GM12872 (cell line): ENCODE measurements at regions not wholly inside any gene's neighbourhood (a gene's known extent, or its start where the extent isn't known, plus 50 kb on each side); places are given as distances from the start of the nearest gene placed in this dataset.

Experiments used
- TF ChIP-seq, protein P1 (sequence below): IDR thresholded peaks from 3 replicates; pipeline ENCODE4 v1.5.1; 2011; ENCODE audit warnings: low read depth, mild to moderate bottlenecking, low read length, moderate library complexity; ENCODE audit not compliant: insufficient read depth

DNA sequence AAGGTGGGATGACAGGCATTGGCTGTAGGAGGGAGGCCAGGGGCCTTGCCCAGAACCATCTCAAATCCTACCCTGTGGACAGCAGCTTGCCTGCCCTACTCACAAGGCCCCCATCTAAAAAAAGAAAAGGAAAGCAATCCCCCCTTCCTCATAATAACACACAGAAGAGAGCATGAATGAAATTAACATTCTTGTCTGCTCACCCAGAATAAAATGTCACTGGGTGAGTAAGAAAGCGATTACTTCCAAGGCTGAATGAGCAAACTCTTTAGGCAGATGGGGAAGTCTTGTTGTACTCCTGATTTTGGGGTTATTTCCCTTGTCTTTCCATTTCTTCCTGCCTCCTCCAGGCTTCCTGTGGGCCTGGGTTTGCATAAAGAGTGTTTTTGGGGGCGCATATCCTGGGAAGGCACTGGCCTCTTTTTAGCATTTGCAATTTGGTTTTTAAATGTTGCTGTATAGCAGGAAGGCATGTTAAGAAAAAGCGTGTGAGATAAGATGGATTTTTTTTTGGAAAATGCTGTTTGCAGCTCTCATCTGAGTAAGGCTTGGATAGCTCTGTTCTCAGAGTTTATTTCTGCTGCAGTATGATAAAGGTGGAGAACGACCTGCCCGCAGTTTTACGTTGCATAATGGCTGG lies 248.3 kb upstream of the GATB start:
- TF ChIP-seq, protein P1, sequence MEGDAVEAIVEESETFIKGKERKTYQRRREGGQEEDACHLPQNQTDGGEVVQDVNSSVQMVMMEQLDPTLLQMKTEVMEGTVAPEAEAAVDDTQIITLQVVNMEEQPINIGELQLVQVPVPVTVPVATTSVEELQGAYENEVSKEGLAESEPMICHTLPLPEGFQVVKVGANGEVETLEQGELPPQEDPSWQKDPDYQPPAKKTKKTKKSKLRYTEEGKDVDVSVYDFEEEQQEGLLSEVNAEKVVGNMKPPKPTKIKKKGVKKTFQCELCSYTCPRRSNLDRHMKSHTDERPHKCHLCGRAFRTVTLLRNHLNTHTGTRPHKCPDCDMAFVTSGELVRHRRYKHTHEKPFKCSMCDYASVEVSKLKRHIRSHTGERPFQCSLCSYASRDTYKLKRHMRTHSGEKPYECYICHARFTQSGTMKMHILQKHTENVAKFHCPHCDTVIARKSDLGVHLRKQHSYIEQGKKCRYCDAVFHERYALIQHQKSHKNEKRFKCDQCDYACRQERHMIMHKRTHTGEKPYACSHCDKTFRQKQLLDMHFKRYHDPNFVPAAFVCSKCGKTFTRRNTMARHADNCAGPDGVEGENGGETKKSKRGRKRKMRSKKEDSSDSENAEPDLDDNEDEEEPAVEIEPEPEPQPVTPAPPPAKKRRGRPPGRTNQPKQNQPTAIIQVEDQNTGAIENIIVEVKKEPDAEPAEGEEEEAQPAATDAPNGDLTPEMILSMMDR, result no peak

DNA sequence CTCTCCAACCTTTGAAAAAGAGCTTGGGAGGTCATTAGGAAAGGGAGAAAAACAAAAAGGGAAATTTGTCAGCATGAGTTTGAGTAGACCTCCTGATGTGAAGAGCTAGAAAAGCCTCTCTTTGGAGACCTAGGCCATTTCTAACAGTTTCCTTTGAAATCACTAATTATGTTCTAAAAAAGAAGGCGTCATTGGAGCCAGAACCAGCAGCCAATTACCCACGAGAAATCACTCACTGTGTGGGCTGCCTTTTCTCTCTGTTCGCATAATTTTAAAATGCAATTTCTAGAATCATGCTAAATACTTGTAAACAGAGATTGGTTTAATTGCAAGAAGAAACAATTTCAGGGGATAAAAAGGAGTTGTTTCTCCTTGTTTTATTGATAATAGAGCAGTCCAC lies 246.3 kb upstream of the GATB start:
- TF ChIP-seq, protein P1, result no peak

DNA sequence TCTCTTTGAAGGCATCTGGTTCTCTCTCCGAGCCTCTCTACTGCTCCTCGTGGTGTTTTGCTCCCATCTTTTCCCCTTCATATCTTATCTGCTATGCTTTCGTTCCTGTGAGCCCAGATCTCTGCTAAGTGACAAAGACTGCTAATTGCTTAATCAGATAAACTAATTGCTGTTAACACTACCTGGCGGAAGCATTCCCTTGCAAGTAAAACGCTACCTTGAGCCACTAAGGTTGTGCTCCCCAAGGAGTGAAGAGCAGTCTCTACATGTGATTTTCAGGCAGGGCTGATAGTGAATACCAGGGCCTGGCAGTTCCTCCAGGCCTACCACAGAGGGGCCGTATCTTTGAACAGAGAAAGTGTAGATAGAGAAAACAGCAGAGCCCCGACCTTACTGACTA lies 244.0 kb upstream of the GATB start:
- TF ChIP-seq, protein P1, result no peak

DNA sequence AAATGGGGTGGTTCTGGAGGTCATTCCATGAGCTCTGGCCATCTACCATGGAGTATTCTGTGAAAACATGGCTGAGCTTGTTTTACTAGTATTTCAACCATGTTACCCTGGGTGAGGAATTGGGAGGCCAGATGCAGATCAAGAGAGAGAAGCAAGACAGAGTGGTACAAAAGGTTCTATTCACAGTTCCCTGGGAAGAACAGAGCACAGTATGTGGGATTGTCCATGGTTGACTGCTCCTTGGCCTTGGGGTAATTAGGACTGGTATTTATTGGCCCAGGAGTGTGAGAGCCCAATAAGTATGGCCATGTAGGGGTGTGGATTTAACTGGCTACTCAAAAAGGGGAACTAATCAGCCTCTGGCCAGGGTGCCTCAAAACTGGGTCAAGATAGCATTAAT lies 239.7 kb upstream of the GATB start:
- TF ChIP-seq, protein P1, result no peak

DNA sequence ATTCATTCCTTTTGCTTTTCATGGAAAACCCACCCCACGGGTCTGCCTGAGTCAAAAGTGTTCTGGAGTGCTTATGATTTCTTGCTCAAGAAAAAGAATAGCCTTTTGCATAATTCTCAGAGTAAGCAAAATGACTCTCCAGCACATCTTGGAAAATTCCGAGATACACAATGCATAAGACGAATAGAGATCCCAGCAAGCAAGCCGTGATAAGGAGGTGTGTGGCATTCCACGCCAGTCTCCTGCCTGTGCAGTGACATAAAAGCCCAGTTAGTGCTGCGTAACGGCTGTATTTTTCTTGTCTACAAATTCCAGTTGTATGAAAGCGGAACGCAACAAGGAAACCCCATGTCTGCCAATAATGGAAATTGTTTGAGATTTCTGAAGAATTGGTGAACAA lies 237.9 kb upstream of the GATB start:
- TF ChIP-seq, protein P1, result no peak

DNA sequence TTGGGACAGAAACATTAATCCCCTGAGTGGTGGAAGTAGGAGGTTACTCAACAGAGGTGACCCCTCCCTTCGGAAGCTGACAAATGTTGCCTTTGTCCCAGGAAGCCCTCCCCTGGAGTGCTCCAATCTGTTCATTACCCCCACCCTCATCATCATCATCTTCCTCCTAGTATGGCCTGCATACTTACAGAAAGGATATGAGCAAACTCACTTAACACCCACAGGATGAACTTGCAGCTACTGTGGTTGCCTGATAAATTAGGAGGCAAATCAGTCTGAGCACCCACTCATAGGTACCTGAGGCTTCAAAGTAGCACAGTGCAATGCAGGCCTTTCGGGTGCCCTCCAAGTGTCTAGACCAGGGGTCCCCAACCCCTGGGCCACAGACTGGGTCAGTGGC lies 236.7 kb upstream of the GATB start:
- TF ChIP-seq, protein P1, result no peak

DNA sequence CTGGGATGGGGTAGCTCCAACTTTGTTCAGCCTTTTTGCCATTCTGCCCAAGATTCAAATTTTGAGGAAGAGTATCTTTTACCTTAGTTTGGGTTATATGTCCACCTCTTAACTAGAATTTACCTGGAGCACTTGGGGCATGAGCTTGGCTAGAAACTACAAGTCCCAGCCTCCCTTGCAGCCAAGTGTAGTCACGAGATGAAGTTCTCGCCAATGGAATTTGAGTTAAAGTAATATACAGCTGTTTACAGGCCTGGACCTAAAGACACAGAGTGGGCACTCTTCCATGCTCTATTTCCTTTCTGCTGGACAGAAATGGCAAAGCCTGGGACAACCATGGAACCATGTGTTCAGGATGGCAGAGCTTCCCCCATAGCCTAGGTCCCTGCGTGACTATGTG lies 233.6 kb upstream of the GATB start:
- TF ChIP-seq, protein P1, result no peak
